ENCODE measurements at regions not wholly inside any gene's neighbourhood (a gene's known extent, or its start where the extent isn't known, plus 50 kb on each side); places are given as distances from the start of the nearest gene placed in this dataset.

DNA sequence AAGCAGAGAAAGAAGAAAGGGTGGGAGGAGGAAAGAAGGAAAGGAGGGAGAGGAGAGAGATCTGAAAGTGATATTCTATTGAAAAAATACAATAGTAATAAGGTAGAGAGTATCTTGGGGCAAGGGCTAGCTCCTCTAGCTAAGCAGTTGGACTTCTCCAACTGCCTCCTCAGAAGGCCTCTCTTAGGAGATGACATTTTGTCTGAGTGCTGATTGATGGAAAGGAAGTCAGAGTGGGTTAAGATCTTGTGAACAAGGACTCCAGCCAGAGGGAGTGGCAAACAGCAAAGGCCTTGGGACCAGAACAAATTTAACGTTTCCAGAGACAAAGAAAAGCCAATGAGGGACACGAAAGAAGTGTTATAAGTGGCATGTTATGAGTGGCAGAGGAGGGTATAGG lies 111.8 kb upstream of the TNFAIP3 start:
- Histone ChIP-seq H3K27me3 (replicated peaks; ENCODE audit: insufficient read depth) (no peaks in the 10 kb centered on the region), H3K36me3 (no peaks in the 10 kb centered on the region), H3K9me3 (no peaks in the 10 kb centered on the region), H3K4me1 (ENCODE audit: control insufficient read depth in 1 of 2, low read depth in 2 of 2) (no peaks in the 10 kb centered on the region), H3K4me3 (no peak overlapping the region), H3K27ac (no peak overlapping the region)
- TF ChIP-seq CTCF (IDR thresholded peaks at IDR 0.05): no peak
- DNase-seq (ENCODE audit: low spot score) (no peak), ATAC-seq (ENCODE audit: insufficient number of reproducible peaks, low FRiP score, low read depth) (no peak)

- no peak overlapping the region for H3K27ac ChIP-seq
- H3K9me3 ChIP-seq: no peaks in the 10 kb centered on the region
- no peak for TF ChIP-seq CTCF (IDR thresholded peaks at IDR 0.05)
Measured at GRCh38 chr6:137756788-137757187, 110.3 kb upstream of the TNFAIP3 start.

DNA sequence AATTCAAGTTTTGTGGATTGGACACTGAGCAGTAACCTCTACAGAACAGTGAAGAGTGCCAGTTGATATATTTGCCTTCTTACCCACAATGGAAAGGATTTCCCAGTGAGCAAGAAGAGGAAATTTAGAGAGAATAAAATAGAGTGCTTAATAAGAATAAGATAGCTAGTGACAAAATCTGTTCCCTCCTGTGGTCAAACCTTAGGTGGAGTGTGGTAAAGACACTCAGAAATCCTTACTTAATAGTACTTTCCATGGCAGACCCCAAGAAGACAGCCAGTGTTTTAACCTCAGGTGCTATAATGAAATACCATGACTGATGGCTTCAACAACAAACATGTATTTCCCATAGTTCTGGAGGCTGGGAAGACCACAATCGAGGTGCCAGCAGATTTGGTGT lies 108.4 kb upstream of the TNFAIP3 start:
- H3K4me1 ChIP-seq (ENCODE audit: control insufficient read depth in 1 of 2, low read depth in 2 of 2): no peaks in the 10 kb centered on the region
- H3K27me3 ChIP-seq (replicated peaks; ENCODE audit: insufficient read depth): no peaks in the 10 kb centered on the region
- H3K36me3 ChIP-seq: no peaks in the 10 kb centered on the region
- no peak overlapping the region for H3K27ac ChIP-seq
- no peaks in the 10 kb centered on the region for H3K9me3 ChIP-seq
- no peak for TF ChIP-seq CTCF (IDR thresholded peaks at IDR 0.05)
- H3K4me3 ChIP-seq: no peak overlapping the region
- DNase-seq (ENCODE audit: low spot score) (no peak), ATAC-seq (ENCODE audit: insufficient number of reproducible peaks, low FRiP score, low read depth) (no peak)

More at GRCh38 chr6:137756788-137757187, 110.3 kb upstream of the TNFAIP3 start:
- Histone ChIP-seq H3K36me3 (no peaks in the 10 kb centered on the region), H3K4me1 (ENCODE audit: control insufficient read depth in 1 of 2, low read depth in 2 of 2) (no peaks in the 10 kb centered on the region), H3K4me3 (no peak overlapping the region), H3K27me3 (replicated peaks; ENCODE audit: insufficient read depth) (no peaks in the 10 kb centered on the region)
- DNase-seq (ENCODE audit: low spot score) (no peak), ATAC-seq (ENCODE audit: insufficient number of reproducible peaks, low FRiP score, low read depth) (no peak)

- no peaks in the 10 kb centered on the region for H3K9me3 ChIP-seq
- H3K27me3 ChIP-seq (replicated peaks; ENCODE audit: insufficient read depth): no peaks in the 10 kb centered on the region
- H3K4me1 ChIP-seq (ENCODE audit: control insufficient read depth in 1 of 2, low read depth in 2 of 2): no peaks in the 10 kb centered on the region
- no peak for TF ChIP-seq CTCF (IDR thresholded peaks at IDR 0.05)
- no peak overlapping the region for H3K27ac ChIP-seq
- no peaks in the 10 kb centered on the region for H3K36me3 ChIP-seq
- DNase-seq (ENCODE audit: low spot score) (no peak), ATAC-seq (ENCODE audit: insufficient number of reproducible peaks, low FRiP score, low read depth) (no peak)
- no peak overlapping the region for H3K4me3 ChIP-seq
Measured at GRCh38 chr6:137759624-137760023, 107.4 kb upstream of the TNFAIP3 start.

GRCh38 chr6:137761072-137761471 lies 106.0 kb upstream of the TNFAIP3 start:
- Histone ChIP-seq H3K4me3 (no peak overlapping the region), H3K4me1 (ENCODE audit: control insufficient read depth in 1 of 2, low read depth in 2 of 2) (no peaks in the 10 kb centered on the region), H3K27ac (no peak overlapping the region), H3K36me3 (no peaks in the 10 kb centered on the region), H3K27me3 (replicated peaks; ENCODE audit: insufficient read depth) (no peaks in the 10 kb centered on the region), H3K9me3 (no peaks in the 10 kb centered on the region)
- no peak for TF ChIP-seq CTCF (IDR thresholded peaks at IDR 0.05)
- ATAC-seq (ENCODE audit: insufficient number of reproducible peaks, low FRiP score, low read depth): no peak
- DNase-seq (ENCODE audit: low spot score): no peak

Data from thoracic aorta (tissue), 2 donors.